IgD-negative memory B cell (primary cell): ENCODE measurements at regions not wholly inside any gene's neighbourhood (a gene's known extent, or its start where the extent isn't known, plus 50 kb on each side); places are given as distances from the start of the nearest gene placed in this dataset.

Source experiments
- H3K27ac Mint-ChIP-seq, 3 donors: one replicate each; pipeline ENCODE4 v1.8.0; 2020 to 2022; ENCODE audit warnings: mild to moderate bottlenecking in 3 of 3, mixed read lengths in 3 of 3, moderate library complexity in 1 of 3
- H3K27me3 Mint-ChIP-seq: one replicate; pipeline ENCODE4 v1.8.0; 2021; ENCODE audit warnings: mixed read lengths
- H3K36me3 Mint-ChIP-seq: one replicate; pipeline ENCODE4 v1.8.0; 2020; ENCODE audit warnings: mild to moderate bottlenecking, mixed read lengths
- H3K4me1 Mint-ChIP-seq, 3 donors: one replicate each; pipeline ENCODE4 v1.8.0; 2020 to 2022; ENCODE audit warnings: mixed read lengths in 3 of 3, mild to moderate bottlenecking in 1 of 3
- H3K4me3 Mint-ChIP-seq, 4 donors: one replicate each; pipeline ENCODE4 v1.8.0; 2020 to 2022; ENCODE audit warnings: mild to moderate bottlenecking in 4 of 4, mixed read lengths in 4 of 4, moderate library complexity in 3 of 4
- H3K9me3 Mint-ChIP-seq, 3 donors: one replicate each; pipeline ENCODE4 v1.8.0; 2020 to 2021; ENCODE audit warnings: mixed read lengths in 3 of 3, mild to moderate bottlenecking in 1 of 3

- H3K36me3 Mint-ChIP-seq: no peaks in the 10 kb centered on the region
- H3K9me3 Mint-ChIP-seq: no peaks in the 10 kb centered on the region
- H3K27ac Mint-ChIP-seq: no peak overlapping the region
- no peaks in the 10 kb centered on the region for H3K27me3 Mint-ChIP-seq
- no peaks in the 10 kb centered on the region for H3K4me1 Mint-ChIP-seq
- no peak overlapping the region for H3K4me3 Mint-ChIP-seq
Observed at GRCh38 chr4:148800940-148801339, 358.7 kb upstream of the NR3C2 start.

GRCh38 chr4:148800336-148800885 is 358.2 kb upstream of the NR3C2 start:
- Mint-ChIP-seq H3K9me3 (no peaks in the 10 kb centered on the region), H3K27me3 (no peaks in the 10 kb centered on the region), H3K27ac (no peak overlapping the region), H3K4me3 (no peak overlapping the region), H3K36me3 (no peaks in the 10 kb centered on the region), H3K4me1 (no peaks in the 10 kb centered on the region)

GRCh38 chr4:148795156-148795864 is 353.1 kb upstream of the NR3C2 start:
- Mint-ChIP-seq H3K27me3 (no peaks in the 10 kb centered on the region), H3K9me3 (peaks cover 0 to under 1% (median 0%) of the 10 kb centered on the region in 3 donors), H3K4me3 (no peak overlapping the region), H3K4me1 (no peaks in the 10 kb centered on the region), H3K27ac (no peak overlapping the region), H3K36me3 (no peaks in the 10 kb centered on the region)

GRCh38 chr4:148793221-148793620 is 351.0 kb upstream of the NR3C2 start:
- peaks cover 0 to 2% (median 0%) of the 10 kb centered on the region in 3 donors for H3K9me3 Mint-ChIP-seq
- no peaks in the 10 kb centered on the region for H3K4me1 Mint-ChIP-seq
- H3K27me3 Mint-ChIP-seq: no peaks in the 10 kb centered on the region
- no peak overlapping the region for H3K4me3 Mint-ChIP-seq
- no peak overlapping the region for H3K27ac Mint-ChIP-seq
- H3K36me3 Mint-ChIP-seq: no peaks in the 10 kb centered on the region

GRCh38 chr4:148790691-148791090 is 348.5 kb upstream of the NR3C2 start:
- no peak overlapping the region for H3K27ac Mint-ChIP-seq
- H3K9me3 Mint-ChIP-seq: peaks cover 0 to 2% (median 0%) of the 10 kb centered on the region in 3 donors
- no peaks in the 10 kb centered on the region for H3K4me1 Mint-ChIP-seq
- no peaks in the 10 kb centered on the region for H3K27me3 Mint-ChIP-seq
- no peaks in the 10 kb centered on the region for H3K36me3 Mint-ChIP-seq
- no peak overlapping the region for H3K4me3 Mint-ChIP-seq

GRCh38 chr4:148790246-148790645 is 348.0 kb upstream of the NR3C2 start:
- no peak overlapping the region for H3K27ac Mint-ChIP-seq
- H3K9me3 Mint-ChIP-seq: peaks cover 0 to 2% (median 0%) of the 10 kb centered on the region in 3 donors
- no peaks in the 10 kb centered on the region for H3K36me3 Mint-ChIP-seq
- no peak overlapping the region for H3K4me3 Mint-ChIP-seq
- H3K4me1 Mint-ChIP-seq: no peaks in the 10 kb centered on the region
- no peaks in the 10 kb centered on the region for H3K27me3 Mint-ChIP-seq

- Mint-ChIP-seq H3K36me3 (no peaks in the 10 kb centered on the region), H3K27ac (no peak overlapping the region), H3K4me1 (no peaks in the 10 kb centered on the region), H3K9me3 (peaks cover 0 to 2% (median 0%) of the 10 kb centered on the region in 3 donors), H3K4me3 (no peak overlapping the region), H3K27me3 (no peaks in the 10 kb centered on the region)
Observed at GRCh38 chr4:148787831-148788477, 345.7 kb upstream of the NR3C2 start.

GRCh38 chr4:148787285-148787684 is 345.1 kb upstream of the NR3C2 start:
- Mint-ChIP-seq H3K27me3 (no peaks in the 10 kb centered on the region), H3K27ac (no peak overlapping the region), H3K36me3 (peaks cover 1% of the 10 kb centered on the region), H3K4me3 (no peak overlapping the region), H3K9me3 (peaks cover 0 to 2% (median 0%) of the 10 kb centered on the region in 3 donors), H3K4me1 (no peaks in the 10 kb centered on the region)

GRCh38 chr4:148786699-148787098 is 344.5 kb upstream of the NR3C2 start:
- Mint-ChIP-seq H3K27ac (no peak overlapping the region), H3K27me3 (no peaks in the 10 kb centered on the region), H3K9me3 (peaks cover 0 to 2% (median 0%) of the 10 kb centered on the region in 3 donors), H3K4me1 (no peaks in the 10 kb centered on the region), H3K36me3 (peaks cover 2% of the 10 kb centered on the region), H3K4me3 (no peak overlapping the region)

GRCh38 chr4:148782284-148782683 is 340.1 kb upstream of the NR3C2 start:
- Mint-ChIP-seq H3K9me3 (peaks cover 0 to 7% (median 5%) of the 10 kb centered on the region in 3 donors), H3K27me3 (no peaks in the 10 kb centered on the region), H3K4me1 (no peaks in the 10 kb centered on the region), H3K27ac (no peak overlapping the region), H3K4me3 (no peak overlapping the region), H3K36me3 (peaks cover 2% of the 10 kb centered on the region)

GRCh38 chr4:148780426-148781005 is 338.3 kb upstream of the NR3C2 start:
- no peak overlapping the region for H3K4me3 Mint-ChIP-seq
- H3K36me3 Mint-ChIP-seq: peaks cover 2% of the 10 kb centered on the region
- peaks cover 0 to 7% (median 5%) of the 10 kb centered on the region in 3 donors for H3K9me3 Mint-ChIP-seq
- no peaks in the 10 kb centered on the region for H3K4me1 Mint-ChIP-seq
- H3K27me3 Mint-ChIP-seq: no peaks in the 10 kb centered on the region
- H3K27ac Mint-ChIP-seq: no peak overlapping the region

- Mint-ChIP-seq H3K27me3 (no peaks in the 10 kb centered on the region), H3K4me1 (no peaks in the 10 kb centered on the region), H3K27ac (no peak overlapping the region), H3K36me3 (peaks cover 2% of the 10 kb centered on the region), H3K9me3 (peaks cover 0 to 7% (median 5%) of the 10 kb centered on the region in 3 donors), H3K4me3 (no peak overlapping the region)
Observed at GRCh38 chr4:148779771-148780170, 337.6 kb upstream of the NR3C2 start.

GRCh38 chr4:148778980-148779675 is 336.9 kb upstream of the NR3C2 start:
- Mint-ChIP-seq H3K27ac (no peak overlapping the region), H3K9me3 (peaks cover 0 to 7% (median 5%) of the 10 kb centered on the region in 3 donors), H3K4me1 (no peaks in the 10 kb centered on the region), H3K4me3 (no peak overlapping the region), H3K27me3 (no peaks in the 10 kb centered on the region), H3K36me3 (peaks cover 2% of the 10 kb centered on the region)

GRCh38 chr4:148776941-148777340 is 334.7 kb upstream of the NR3C2 start:
- no peaks in the 10 kb centered on the region for H3K36me3 Mint-ChIP-seq
- H3K9me3 Mint-ChIP-seq: peaks cover 0 to 7% (median 5%) of the 10 kb centered on the region in 3 donors
- no peak overlapping the region for H3K4me3 Mint-ChIP-seq
- H3K4me1 Mint-ChIP-seq: no peaks in the 10 kb centered on the region
- H3K27ac Mint-ChIP-seq: no peak overlapping the region
- H3K27me3 Mint-ChIP-seq: no peaks in the 10 kb centered on the region

- H3K9me3 Mint-ChIP-seq: peaks cover 0 to 5% (median 0%) of the 10 kb centered on the region in 3 donors
- H3K36me3 Mint-ChIP-seq: no peaks in the 10 kb centered on the region
- H3K27me3 Mint-ChIP-seq: no peaks in the 10 kb centered on the region
- H3K4me1 Mint-ChIP-seq: no peaks in the 10 kb centered on the region
- no peak overlapping the region for H3K4me3 Mint-ChIP-seq
- H3K27ac Mint-ChIP-seq: no peak overlapping the region
Observed at GRCh38 chr4:148774134-148774533, 331.9 kb upstream of the NR3C2 start.
